H9 (cell line): ENCODE measurements at regions not wholly inside any gene's neighbourhood (a gene's known extent, or its start where the extent isn't known, plus 50 kb on each side); places are given as distances from the start of the nearest gene placed in this dataset.

ENCODE experiments used
- DNase-seq: peaks from one replicate; pipeline ENCODE4 v3.0.0-alpha.2; 2017
- H2AFZ ChIP-seq: one replicate; pipeline ENCODE4 v1.6.1; 2013; ENCODE audit warnings: mild to moderate bottlenecking, low read length, control low read depth, moderate library complexity
- H2AK5ac ChIP-seq: 2 replicates; pipeline ENCODE4 v1.6.1; 2013; ENCODE audit warnings: low read length, control low read depth, mixed read lengths; ENCODE audit not compliant: insufficient read length
- H2BK120ac ChIP-seq: one replicate; pipeline ENCODE4 v1.6.1; 2013; ENCODE audit warnings: low read depth, mild to moderate bottlenecking, low read length, control low read depth, inconsistent platforms; ENCODE audit not compliant: poor library complexity, severe bottlenecking
- H2BK12ac ChIP-seq: 2 replicates; pipeline ENCODE4 v1.6.1; 2013; ENCODE audit warnings: low read length, control low read depth, mixed read lengths, low read depth; ENCODE audit not compliant: insufficient read length
- H2BK15ac ChIP-seq: 2 replicates; pipeline ENCODE4 v1.6.1; 2013; ENCODE audit warnings: low read depth, low read length, control low read depth
- H2BK20ac ChIP-seq: one replicate; pipeline ENCODE4 v1.6.1; 2013; ENCODE audit warnings: low read depth, mild to moderate bottlenecking, low read length, control low read depth, inconsistent platforms; ENCODE audit not compliant: poor library complexity, severe bottlenecking
- H2BK5ac ChIP-seq: 2 replicates; pipeline ENCODE4 v1.6.1; 2013; ENCODE audit warnings: low read length, control low read depth, mixed read lengths; ENCODE audit not compliant: insufficient read length
- H3K14ac ChIP-seq: 2 replicates; pipeline ENCODE4 v1.6.1; 2013; ENCODE audit warnings: low read length, control low read depth; ENCODE audit not compliant: insufficient read depth
- H3K18ac ChIP-seq: 2 replicates; pipeline ENCODE4 v1.6.1; 2013; ENCODE audit warnings: low read depth, mild to moderate bottlenecking, mixed read lengths, low read length, control low read depth; ENCODE audit not compliant: insufficient read length
- H3K23ac ChIP-seq: 2 replicates; pipeline ENCODE4 v1.6.1; 2013; ENCODE audit warnings: low read length, control low read depth, mixed read lengths, low read depth; ENCODE audit not compliant: insufficient read length
- H3K23me2 ChIP-seq: 2 replicates; pipeline ENCODE4 v1.6.1; 2013; ENCODE audit warnings: low read depth, mild to moderate bottlenecking, mixed read lengths, low read length, control low read depth; ENCODE audit not compliant: insufficient read length, poor library complexity, severe bottlenecking
- H3K27ac ChIP-seq: 2 replicates; pipeline ENCODE4 v1.5.1; 2013; ENCODE audit warnings: low read length, control low read depth, mixed read lengths, low read depth; ENCODE audit not compliant: insufficient read length
- H3K27me3 ChIP-seq: 2 replicates; pipeline ENCODE4 v1.6.1; 2013; ENCODE audit warnings: low read length, control low read depth, inconsistent platforms; ENCODE audit not compliant: insufficient read depth
- H3K4ac ChIP-seq: 2 replicates; pipeline ENCODE4 v1.6.1; 2013; ENCODE audit warnings: low read depth, mild to moderate bottlenecking, control low read depth, inconsistent platforms, low read length, moderate library complexity
- H3K4me1 ChIP-seq: 2 replicates; pipeline ENCODE4 v1.6.1; 2013; ENCODE audit warnings: low read length, control low read depth, inconsistent platforms; ENCODE audit not compliant: insufficient read depth
- H3K4me2 ChIP-seq: 2 replicates; pipeline ENCODE4 v1.6.1; 2013; ENCODE audit warnings: low read length, control low read depth, mixed read lengths; ENCODE audit not compliant: insufficient read length, insufficient read depth
- H3K56ac ChIP-seq: 2 replicates; pipeline ENCODE4 v1.6.1; 2013; ENCODE audit warnings: low read depth, mild to moderate bottlenecking, mixed read lengths, low read length, control low read depth; ENCODE audit not compliant: insufficient read length
- H3K79me1 ChIP-seq: 2 replicates; pipeline ENCODE4 v1.6.1; 2013; ENCODE audit warnings: low read depth, mild to moderate bottlenecking, moderate library complexity, low read length, control low read depth, inconsistent platforms; ENCODE audit not compliant: insufficient read depth, poor library complexity, severe bottlenecking
- H3K79me2 ChIP-seq: 2 replicates; pipeline ENCODE4 v1.6.1; 2013; ENCODE audit warnings: low read length, control low read depth, inconsistent platforms; ENCODE audit not compliant: insufficient read depth
- H3K9ac ChIP-seq: 2 replicates; pipeline ENCODE4 v1.6.1; 2013; ENCODE audit warnings: low read length, control low read depth, mixed read lengths; ENCODE audit not compliant: insufficient read length; ENCODE audit errors: extremely low read depth
- H3K9me3 ChIP-seq: one replicate; pipeline ENCODE4 v1.6.1; 2013; ENCODE audit warnings: low read depth, low read length, inconsistent platforms; ENCODE audit not compliant: control insufficient read depth
- H3T11ph ChIP-seq: one replicate; pipeline ENCODE4 v1.6.1; 2013; ENCODE audit warnings: mild to moderate bottlenecking, low read length, control low read depth, inconsistent platforms
- H4K20me1 ChIP-seq: one replicate; pipeline ENCODE4 v1.6.1; 2013; ENCODE audit not compliant: control insufficient read depth, insufficient read length, insufficient read depth
- H4K5ac ChIP-seq: 2 replicates; pipeline ENCODE4 v1.6.1; 2013; ENCODE audit warnings: low read depth, mild to moderate bottlenecking, mixed read lengths, low read length, control low read depth; ENCODE audit not compliant: insufficient read length
- H4K8ac ChIP-seq: replicated peaks from 2 replicates; pipeline ENCODE4 v1.6.1; 2013; ENCODE audit warnings: low read length, control low read depth, mixed read lengths, low read depth; ENCODE audit not compliant: insufficient read length
- H4K91ac ChIP-seq: 2 replicates; pipeline ENCODE4 v1.6.1; 2013; ENCODE audit warnings: low read depth, mild to moderate bottlenecking, moderate library complexity, mixed read lengths, low read length, control low read depth; ENCODE audit not compliant: insufficient read length
- H3K27ac Mint-ChIP-seq, 3 experiments: 2 replicates in 2 of 3; 3 replicates in 1 of 3; pipeline ENCODE4 v1.8.0; 2020 to 2021; ENCODE audit warnings: mixed read lengths in 3 of 3, mild to moderate bottlenecking in 1 of 3, moderate library complexity in 1 of 3
- H3K27me3 Mint-ChIP-seq: 2 replicates; pipeline ENCODE4 v1.8.0; 2021; ENCODE audit warnings: low read depth, mild to moderate bottlenecking, moderate library complexity, mixed read lengths
- H3K36me3 Mint-ChIP-seq, 3 experiments: 2 replicates in 2 of 3; 3 replicates in 1 of 3; pipeline ENCODE4 v1.8.0; 2020 to 2021; ENCODE audit warnings: low read depth in 3 of 3, mixed read lengths in 3 of 3; ENCODE audit not compliant: insufficient read depth in 1 of 3
- H3K4me1 Mint-ChIP-seq, 2 experiments: 2 replicates each; pipeline ENCODE4 v1.8.0; 2020; ENCODE audit warnings: mixed read lengths in 2 of 2
- H3K4me3 Mint-ChIP-seq, 2 experiments: 2 replicates in 1 of 2; 3 replicates in 1 of 2; pipeline ENCODE4 v1.8.0; 2020 to 2021; ENCODE audit warnings: mild to moderate bottlenecking in 2 of 2, mixed read lengths in 2 of 2, moderate library complexity in 1 of 2
- H3K9me3 Mint-ChIP-seq, 2 experiments: 2 replicates in 1 of 2; 3 replicates in 1 of 2; pipeline ENCODE4 v1.8.0; 2020; ENCODE audit warnings: mild to moderate bottlenecking in 2 of 2, mixed read lengths in 2 of 2, moderate library complexity in 1 of 2
- WGBS: extraction: QIAGEN DNeasy Blood & Tissue Kit; methylation state at CpG from one replicate; pipeline ENCODE4 v1.1.7; 2013; ENCODE audit warnings: missing lambda C conversion rate, low lambda C conversion rate, mixed read lengths; ENCODE audit not compliant: insufficient read length; ENCODE audit errors: extremely low coverage; 5-methylcytosine and 5-hydroxymethylcytosine counted together
- TF ChIP-seq, protein P1 (sequence below): fragments of 200-600 bp; sonication (generic); conservative IDR thresholded peaks from 3 replicates; pipeline ENCODE4 v1.8.0; 2021; ENCODE audit warnings: antibody characterized with exemption, mild to moderate bottlenecking

DNA sequence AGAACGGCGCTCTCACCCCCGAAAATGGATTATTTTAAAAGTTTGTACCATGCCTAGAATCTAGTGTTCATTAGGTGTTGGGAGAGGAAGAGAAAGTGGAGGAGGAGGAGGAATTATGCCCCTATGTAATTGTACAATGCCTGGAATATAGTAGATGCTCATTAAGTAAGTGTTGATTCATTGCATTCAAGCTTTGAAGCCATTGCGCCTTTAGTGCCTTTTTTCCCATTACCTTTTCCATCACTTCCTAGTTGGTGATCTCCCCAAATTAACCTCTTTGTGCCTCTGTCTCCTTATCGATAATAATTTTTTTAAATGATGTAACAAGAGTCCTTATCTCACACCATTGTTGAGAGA lies 220.7 kb upstream of the PRICKLE2 start:
- Histone ChIP-seq H3K9me3 (no peaks in the 10 kb centered on the region), H3K79me1 (no peaks in the 10 kb centered on the region), H3K27me3 (no peaks in the 10 kb centered on the region; the same call in 1 of the 2 replicates), H3K4ac (no peak overlapping the region), H4K5ac (no peak overlapping the region), H4K20me1 (no peaks in the 10 kb centered on the region), H2AK5ac (no peak overlapping the region), H3K18ac (no peak overlapping the region), H2BK20ac (no peak overlapping the region), H3K27ac (no peak overlapping the region), H3K4me2 (peak overlapping the region; percentile 89), H3K23me2 (peaks cover 7% of the 10 kb centered on the region), H3K14ac (no peak overlapping the region), H4K91ac (no peak overlapping the region), H2BK15ac (no peak overlapping the region), H3T11ph (no peak overlapping the region), H3K79me2 (no peaks in the 10 kb centered on the region), H3K56ac (no peak overlapping the region), H2BK120ac (no peak overlapping the region), H3K23ac (no peak overlapping the region), H2BK12ac (no peak overlapping the region), H3K9ac (no peak overlapping the region), H2AFZ (no peak overlapping the region), H4K8ac (no peak overlapping the region), H2BK5ac (no peak overlapping the region), H3K4me1 (peaks cover 10% of the 10 kb centered on the region; the same call in 1 of the 2 replicates)
- TF ChIP-seq, protein P1, sequence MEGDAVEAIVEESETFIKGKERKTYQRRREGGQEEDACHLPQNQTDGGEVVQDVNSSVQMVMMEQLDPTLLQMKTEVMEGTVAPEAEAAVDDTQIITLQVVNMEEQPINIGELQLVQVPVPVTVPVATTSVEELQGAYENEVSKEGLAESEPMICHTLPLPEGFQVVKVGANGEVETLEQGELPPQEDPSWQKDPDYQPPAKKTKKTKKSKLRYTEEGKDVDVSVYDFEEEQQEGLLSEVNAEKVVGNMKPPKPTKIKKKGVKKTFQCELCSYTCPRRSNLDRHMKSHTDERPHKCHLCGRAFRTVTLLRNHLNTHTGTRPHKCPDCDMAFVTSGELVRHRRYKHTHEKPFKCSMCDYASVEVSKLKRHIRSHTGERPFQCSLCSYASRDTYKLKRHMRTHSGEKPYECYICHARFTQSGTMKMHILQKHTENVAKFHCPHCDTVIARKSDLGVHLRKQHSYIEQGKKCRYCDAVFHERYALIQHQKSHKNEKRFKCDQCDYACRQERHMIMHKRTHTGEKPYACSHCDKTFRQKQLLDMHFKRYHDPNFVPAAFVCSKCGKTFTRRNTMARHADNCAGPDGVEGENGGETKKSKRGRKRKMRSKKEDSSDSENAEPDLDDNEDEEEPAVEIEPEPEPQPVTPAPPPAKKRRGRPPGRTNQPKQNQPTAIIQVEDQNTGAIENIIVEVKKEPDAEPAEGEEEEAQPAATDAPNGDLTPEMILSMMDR: no peak
- Mint-ChIP-seq H3K36me3 (no peaks in the 10 kb centered on the region), H3K9me3 (no peaks in the 10 kb centered on the region), H3K27ac (no peak overlapping the region), H3K4me3 (peak overlapping the region; percentile 67 to 85), H3K4me1 (peaks cover 42 to 53% of the 10 kb centered on the region in 2 experiments), H3K27me3 (peaks cover 51% of the 10 kb centered on the region)
- no peak for DNase-seq
- WGBS: no CpG with 5 or more reads among the region's 5 CpGs
